ENCODE measurements at regions not wholly inside any gene's neighbourhood (a gene's known extent, or its start where the extent isn't known, plus 50 kb on each side); places are given as distances from the start of the nearest gene placed in this dataset.

GRCh38 chr13:77828799-77829198 is 89.8 kb downstream of the EDNRB start:
- no peak for DNase-seq (ENCODE audit: low read depth)
- H3K4me3 ChIP-seq (ENCODE audit: low read depth, low read length), result no peak overlapping the region
- TF ChIP-seq, protein P1, sequence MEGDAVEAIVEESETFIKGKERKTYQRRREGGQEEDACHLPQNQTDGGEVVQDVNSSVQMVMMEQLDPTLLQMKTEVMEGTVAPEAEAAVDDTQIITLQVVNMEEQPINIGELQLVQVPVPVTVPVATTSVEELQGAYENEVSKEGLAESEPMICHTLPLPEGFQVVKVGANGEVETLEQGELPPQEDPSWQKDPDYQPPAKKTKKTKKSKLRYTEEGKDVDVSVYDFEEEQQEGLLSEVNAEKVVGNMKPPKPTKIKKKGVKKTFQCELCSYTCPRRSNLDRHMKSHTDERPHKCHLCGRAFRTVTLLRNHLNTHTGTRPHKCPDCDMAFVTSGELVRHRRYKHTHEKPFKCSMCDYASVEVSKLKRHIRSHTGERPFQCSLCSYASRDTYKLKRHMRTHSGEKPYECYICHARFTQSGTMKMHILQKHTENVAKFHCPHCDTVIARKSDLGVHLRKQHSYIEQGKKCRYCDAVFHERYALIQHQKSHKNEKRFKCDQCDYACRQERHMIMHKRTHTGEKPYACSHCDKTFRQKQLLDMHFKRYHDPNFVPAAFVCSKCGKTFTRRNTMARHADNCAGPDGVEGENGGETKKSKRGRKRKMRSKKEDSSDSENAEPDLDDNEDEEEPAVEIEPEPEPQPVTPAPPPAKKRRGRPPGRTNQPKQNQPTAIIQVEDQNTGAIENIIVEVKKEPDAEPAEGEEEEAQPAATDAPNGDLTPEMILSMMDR (IDR thresholded peaks at IDR 0.05; ENCODE audit: insufficient read depth, low read depth, low read length), result no peak

- H3K4me3 ChIP-seq (ENCODE audit: low read depth, low read length), result no peak overlapping the region
- DNase-seq (ENCODE audit: low read depth), result no peak
- TF ChIP-seq, protein P1 (IDR thresholded peaks at IDR 0.05; ENCODE audit: insufficient read depth, low read depth, low read length), result no peak
These were observed 91.3 kb downstream of the EDNRB start for GRCh38 chr13:77827332-77827731.

DNA sequence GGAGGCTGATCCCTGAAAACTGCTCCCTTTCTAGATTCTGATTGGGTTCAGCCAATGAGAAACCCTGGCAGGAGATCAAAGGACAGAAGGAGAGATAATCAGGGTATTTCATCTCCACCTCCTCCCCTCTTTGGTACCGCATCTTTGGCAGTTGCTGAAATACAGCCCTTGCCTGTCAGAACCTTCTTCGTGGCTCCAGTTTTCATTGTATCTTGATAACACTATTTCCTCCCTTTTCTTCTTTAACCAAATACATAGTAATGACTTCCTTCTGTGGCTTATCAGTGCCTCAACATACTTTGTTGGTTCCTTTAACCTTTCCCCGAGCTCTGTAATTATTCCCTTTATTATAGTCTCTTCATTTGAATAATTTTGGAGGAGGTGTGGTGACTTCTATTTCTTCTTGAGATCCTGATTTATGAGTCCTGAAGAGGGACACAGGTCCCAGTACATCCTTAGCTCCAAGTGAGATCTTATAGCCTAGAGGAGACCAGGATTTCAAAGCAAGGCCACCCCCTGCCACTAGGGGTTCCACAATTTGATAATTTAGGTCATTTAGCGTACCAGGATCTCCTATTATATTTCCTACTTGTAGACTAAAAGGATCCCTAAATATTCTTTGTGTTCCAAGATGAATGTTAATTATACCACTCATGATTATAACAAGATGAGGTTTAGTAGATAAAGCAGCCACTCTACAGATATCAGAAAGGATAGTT is 98.0 kb downstream of the EDNRB start:
- DNase-seq (ENCODE audit: low read depth), result no peak
- no peak overlapping the region for H3K4me3 ChIP-seq (ENCODE audit: low read depth, low read length)
- TF ChIP-seq, protein P1 (IDR thresholded peaks at IDR 0.05; ENCODE audit: insufficient read depth, low read depth, low read length), result peak; percentile 25

DNA sequence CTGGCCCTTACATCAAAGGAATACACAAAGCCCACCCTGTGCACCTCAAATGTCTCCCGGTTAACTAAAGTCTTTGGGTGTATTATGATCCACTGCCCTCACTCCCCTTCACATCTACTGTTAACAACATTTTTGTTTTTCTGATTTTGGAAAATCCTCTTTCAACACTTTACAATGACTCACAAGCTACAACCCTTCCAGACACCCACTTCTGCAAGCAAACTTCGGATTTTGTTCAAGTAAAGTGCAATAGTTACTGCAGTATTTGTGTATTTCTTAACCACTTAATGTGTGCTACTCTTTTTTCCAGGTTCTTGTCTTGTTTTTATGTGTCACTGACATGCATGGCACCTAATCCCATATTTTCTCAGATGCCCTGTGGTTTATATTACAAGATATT is 101.1 kb downstream of the EDNRB start:
- no peak overlapping the region for H3K4me3 ChIP-seq (ENCODE audit: low read depth, low read length)
- TF ChIP-seq, protein P1 (IDR thresholded peaks at IDR 0.05; ENCODE audit: insufficient read depth, low read depth, low read length), result no peak
- no peak for DNase-seq (ENCODE audit: low read depth)

DNA sequence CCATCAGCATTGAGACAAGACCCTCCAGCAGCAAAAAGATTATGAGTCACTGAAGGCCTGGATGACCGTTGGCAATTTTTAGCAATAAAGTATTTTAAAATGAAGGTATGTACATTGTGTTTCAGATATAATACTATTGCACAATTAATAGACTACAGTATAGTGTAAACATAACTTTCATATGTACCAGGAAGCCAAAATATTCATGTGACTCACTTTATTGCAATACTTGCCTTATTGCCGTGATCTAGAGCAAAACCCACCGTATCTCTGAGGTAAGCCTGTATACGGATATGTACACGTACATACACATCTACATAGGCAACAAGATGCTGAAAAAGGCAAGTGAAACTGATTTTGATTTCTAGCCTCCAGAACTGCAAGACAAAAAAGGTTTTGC is 103.3 kb downstream of the EDNRB start:
- TF ChIP-seq, protein P1 (IDR thresholded peaks at IDR 0.05; ENCODE audit: insufficient read depth, low read depth, low read length), result no peak
- H3K4me3 ChIP-seq (ENCODE audit: low read depth, low read length), result no peak overlapping the region
- DNase-seq (ENCODE audit: low read depth), result no peak

All from fibroblast of villous mesenchyme (primary cell).